ENCODE measurements at regions not wholly inside any gene's neighbourhood (a gene's known extent, or its start where the extent isn't known, plus 50 kb on each side); places are given as distances from the start of the nearest gene placed in this dataset.

DNA sequence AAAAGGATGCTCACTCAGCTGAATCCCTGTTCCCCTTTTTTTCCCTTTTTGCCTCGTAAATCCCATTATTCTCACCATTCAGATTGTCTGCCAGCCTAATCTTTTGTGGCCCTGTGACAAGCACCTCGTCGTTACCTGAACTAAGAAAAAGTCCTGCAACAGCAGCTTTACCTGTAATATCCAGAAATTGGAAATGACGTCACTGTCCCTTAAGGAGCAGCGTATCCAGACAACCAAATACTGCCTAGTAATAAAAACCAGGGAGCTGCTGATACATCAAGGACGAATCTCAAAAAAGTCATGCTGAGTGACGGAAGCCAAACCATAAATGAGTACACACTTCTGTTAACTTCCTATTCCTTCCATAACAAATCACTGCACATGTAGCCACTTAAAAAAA is 694.9 kb downstream of the GALR1 start:
- DNase-seq: no peak
- intact Hi-C loops (cut with DNase I): no loop called here
- Histone ChIP-seq H3K4me1 (no peaks in the 10 kb centered on the region), H3K4me3 (no peak overlapping the region), H3K27me3 (peaks cover 0 to 10% (median 0%) of the 10 kb centered on the region in 9 donors), H3K27ac (no peak overlapping the region), H3K9me3 (no peaks in the 10 kb centered on the region), H3K36me3 (no peaks in the 10 kb centered on the region)
- WGBS, 4 donors: 73 to 80% (median 76%) methylated on average over 7 of the region's 7 CpGs
- no peak for ATAC-seq
- TF ChIP-seq CTCF (IDR thresholded peaks at IDR 0.05) (no peak), POLR2A (IDR thresholded peaks at IDR 0.05) (no peak)

DNA sequence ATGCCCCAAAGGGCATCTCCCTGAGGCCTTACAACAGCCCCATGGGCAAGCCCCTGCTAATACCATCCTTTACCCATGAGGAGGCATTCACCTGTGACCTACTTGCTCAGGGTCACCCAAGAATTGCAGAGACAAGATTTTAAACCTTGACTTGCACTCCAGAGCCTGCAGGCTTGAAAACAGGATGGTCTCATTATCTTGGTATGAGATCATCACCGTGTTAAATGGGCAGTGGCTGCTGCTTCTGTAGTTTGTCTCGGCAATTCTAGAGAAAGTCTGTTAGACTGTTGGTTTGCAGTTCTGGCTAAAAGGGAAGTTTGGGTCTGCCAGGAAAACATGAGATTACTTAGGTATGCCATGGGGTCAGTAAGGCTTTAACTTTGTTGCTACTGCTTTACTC is 698.9 kb downstream of the GALR1 start:
- intact Hi-C loops (cut with DNase I): no loop called here
- 24 to 36% (median 28%) methylated on average over 2 of the region's 2 CpGs for WGBS, 4 donors
- Histone ChIP-seq H3K36me3 (no peaks in the 10 kb centered on the region), H3K9me3 (peaks cover 0 to 8% (median 0%) of the 10 kb centered on the region in 12 donors), H3K27ac (no peak overlapping the region), H3K4me3 (no peak overlapping the region), H3K27me3 (no peaks in the 10 kb centered on the region), H3K4me1 (no peaks in the 10 kb centered on the region)
- ATAC-seq (no peak), DNase-seq (no peak)
- no peak for TF ChIP-seq CTCF (IDR thresholded peaks at IDR 0.05)
- TF ChIP-seq POLR2A (IDR thresholded peaks at IDR 0.05): no peak

DNA sequence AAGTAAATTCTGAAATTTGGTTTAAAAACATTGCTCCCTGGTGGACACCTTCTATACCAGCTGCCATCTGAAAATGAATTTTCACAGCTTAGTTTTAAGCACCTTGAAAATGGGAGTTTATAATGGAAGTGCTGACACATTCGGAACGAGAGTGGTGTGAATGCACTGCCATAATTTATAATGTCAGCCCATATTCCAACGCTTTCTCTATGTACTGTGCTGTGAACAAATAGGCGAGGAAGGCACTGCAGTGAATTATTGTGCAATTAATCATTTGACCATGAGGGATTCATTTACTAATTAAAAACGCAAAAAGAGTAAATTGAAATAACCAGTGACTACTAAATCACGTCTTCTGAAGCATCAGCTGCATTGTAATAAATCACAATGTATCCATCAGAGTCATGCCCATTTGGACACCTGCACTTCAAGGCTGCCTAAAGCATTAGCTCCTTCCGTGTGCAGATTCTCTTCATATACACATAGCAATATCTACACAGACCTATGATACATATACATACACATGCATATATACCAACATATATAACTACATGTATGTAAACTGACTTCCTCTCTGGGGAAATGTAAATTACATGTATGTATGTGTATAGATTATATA is 699.8 kb downstream of the GALR1 start:
- intact Hi-C loops (cut with DNase I): no loop called here
- no peak for DNase-seq
- Histone ChIP-seq H3K9me3 (peaks cover 0 to 8% (median 0%) of the 10 kb centered on the region in 12 donors), H3K27ac (no peak overlapping the region), H3K36me3 (no peaks in the 10 kb centered on the region), H3K27me3 (no peaks in the 10 kb centered on the region), H3K4me1 (no peaks in the 10 kb centered on the region), H3K4me3 (no peak overlapping the region)
- no peak for TF ChIP-seq POLR2A (IDR thresholded peaks at IDR 0.05)
- no peak for TF ChIP-seq CTCF (IDR thresholded peaks at IDR 0.05)
- no peak for ATAC-seq
- WGBS, 4 donors: 79 to 84% (median 82%) methylated on average over 7 of the region's 7 CpGs

- Histone ChIP-seq H3K9me3 (no peaks in the 10 kb centered on the region), H3K4me3 (no peak overlapping the region), H3K27me3 (no peaks in the 10 kb centered on the region), H3K36me3 (no peaks in the 10 kb centered on the region), H3K27ac (no peak overlapping the region), H3K4me1 (no peaks in the 10 kb centered on the region)
- 71 to 80% (median 74%) methylated on average over 1 of the region's 1 CpG for WGBS, 4 donors
- intact Hi-C loops (cut with DNase I): no loop called here
- ATAC-seq: no peak
- DNase-seq: no peak
- TF ChIP-seq POLR2A (IDR thresholded peaks at IDR 0.05) (no peak), CTCF (IDR thresholded peaks at IDR 0.05) (no peak)
Observed at GRCh38 chr18:77959248-77959647, 709.6 kb downstream of the GALR1 start.

Measured in heart left ventricle (tissue), 16 donors.